GM23248 (cell line): ENCODE measurements at regions not wholly inside any gene's neighbourhood (a gene's known extent, or its start where the extent isn't known, plus 50 kb on each side); places are given as distances from the start of the nearest gene placed in this dataset.

Experiments
- EZH2 ChIP-seq: fragments of 200-600 bp; sonication (generic); IDR thresholded peaks from 2 replicates; pipeline ENCODE4 v1.6.1; 2018; ENCODE audit warnings: antibody characterized with exemption, mild to moderate bottlenecking; ENCODE audit not compliant: insufficient read depth, poor library complexity, severe bottlenecking
- EZH2phosphoT487 ChIP-seq: fragments of 200-600 bp; sonication (generic); IDR thresholded peaks from 2 replicates; pipeline ENCODE4 v1.6.1; 2018; ENCODE audit warnings: antibody characterized with exemption, moderate library complexity, mild to moderate bottlenecking, low read depth; ENCODE audit not compliant: insufficient read depth

DNA sequence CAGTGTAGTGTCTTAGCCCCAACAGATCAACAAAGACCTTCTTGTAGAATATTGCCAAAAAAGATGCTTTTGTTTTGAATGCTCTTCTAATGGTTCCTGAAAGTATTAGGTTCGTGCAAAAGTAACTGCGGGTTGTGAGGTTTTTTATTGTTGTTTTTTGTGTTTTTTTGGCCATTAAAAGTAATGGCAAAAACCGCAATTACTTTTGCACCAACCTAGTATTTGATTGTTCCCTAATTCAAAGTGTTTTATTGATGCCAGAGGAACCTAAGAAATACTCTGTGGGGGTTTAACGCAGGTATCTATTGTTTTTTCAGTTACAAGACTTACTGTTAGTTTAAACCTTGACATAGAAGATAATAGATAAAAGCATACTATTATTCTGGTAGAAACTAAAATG lies 150.8 kb upstream of the DAAM1 start:
- TF ChIP-seq EZH2, result no peak
- TF ChIP-seq EZH2phosphoT487, result no peak
